ENCODE measurements at regions not wholly inside any gene's neighbourhood (a gene's known extent, or its start where the extent isn't known, plus 50 kb on each side); places are given as distances from the start of the nearest gene placed in this dataset.

- TF ChIP-seq HMGA2 (CRISPR knock-in tag; IDR thresholded peaks at IDR 0.05) = no peak
- TF ChIP-seq SP1 (CRISPR knock-in tag; conservative IDR thresholded peaks at IDR 0.05) = no peak
- TF ChIP-seq USF2 (CRISPR knock-in tag; IDR thresholded peaks at IDR 0.05) = no peak
- TF ChIP-seq ZNF416 (CRISPR knock-in tag; IDR thresholded peaks at IDR 0.05) = no peak
- TF ChIP-seq ATF3 (CRISPR knock-in tag; conservative IDR thresholded peaks at IDR 0.05) = no peak
- H3K36me3 Mint-ChIP-seq = no peaks in the 10 kb centered on the region
- peaks cover 20% of the 10 kb centered on the region for H3K9me3 Mint-ChIP-seq
- no peak for ATAC-seq
- POLR2A ChIA-PET = no interaction called here
- no peak for DNase-seq (ENCODE audit: low spot score)
- no peaks in the 10 kb centered on the region; the same call in 1 of the 2 replicates for H3K27me3 Mint-ChIP-seq (ENCODE audit: low read depth)
- H3K4me3 Mint-ChIP-seq = no peak overlapping the region
- H3K4me1 Mint-ChIP-seq = no peaks in the 10 kb centered on the region
- no peak overlapping the region for H3K27ac Mint-ChIP-seq
- CTCF ChIA-PET = no interaction called here
Observed at GRCh38 chr2:236783417-236784020, 213.9 kb downstream of the ACKR3 start.

- H3K9me3 Mint-ChIP-seq = peaks cover 17% of the 10 kb centered on the region
- ATAC-seq (no peak), DNase-seq (ENCODE audit: low spot score) (no peak)
- TF ChIP-seq MAX (CRISPR knock-in tag; IDR thresholded peaks at IDR 0.05) (no peak), MXD4 (CRISPR knock-in tag; IDR thresholded peaks at IDR 0.05; ENCODE audit: borderline replicate concordance) (no peak), PREB (CRISPR knock-in tag; IDR thresholded peaks at IDR 0.05; ENCODE audit: borderline replicate concordance) (no peak), HMGXB4 (CRISPR knock-in tag; IDR thresholded peaks at IDR 0.05) (no peak), ZNF423 (CRISPR knock-in tag; IDR thresholded peaks at IDR 0.05) (no peak), TP53 (CRISPR knock-in tag; IDR thresholded peaks at IDR 0.05) (no peak), GRHL2 (CRISPR knock-in tag; IDR thresholded peaks at IDR 0.05; ENCODE audit: insufficient replicate concordance, severe bottlenecking) (no peak), JUN (CRISPR knock-in tag; IDR thresholded peaks at IDR 0.05) (no peak), MLX (CRISPR knock-in tag; IDR thresholded peaks at IDR 0.05) (no peak), AR (CRISPR knock-in tag; IDR thresholded peaks at IDR 0.05) (no peak), RORB (CRISPR knock-in tag; IDR thresholded peaks at IDR 0.05) (no peak), IRF2 (CRISPR knock-in tag; IDR thresholded peaks at IDR 0.05; ENCODE audit: borderline replicate concordance, low read depth) (no peak), NFE2L1 (CRISPR knock-in tag; IDR thresholded peaks at IDR 0.05) (no peak), PRDM15 (CRISPR knock-in tag; IDR thresholded peaks at IDR 0.05) (no peak), ZNF396 (CRISPR knock-in tag; IDR thresholded peaks at IDR 0.05; ENCODE audit: borderline replicate concordance) (no peak), ELF4 (CRISPR knock-in tag; IDR thresholded peaks at IDR 0.05; ENCODE audit: low read depth) (no peak), NR2C2 (CRISPR knock-in tag; IDR thresholded peaks at IDR 0.05) (no peak), KAT7 (CRISPR knock-in tag; IDR thresholded peaks at IDR 0.05; ENCODE audit: borderline replicate concordance) (no peak), USF2 (CRISPR knock-in tag; IDR thresholded peaks at IDR 0.05) (no peak)
- H3K27ac Mint-ChIP-seq = no peak overlapping the region
- H3K4me1 Mint-ChIP-seq = peaks cover 4% of the 10 kb centered on the region; the same call in 1 of the 2 replicates
- ChIA-PET POLR2A (no interaction called here), CTCF (no interaction called here)
- no peaks in the 10 kb centered on the region; the same call in 1 of the 2 replicates for H3K27me3 Mint-ChIP-seq (ENCODE audit: low read depth)
- no peak overlapping the region for H3K4me3 Mint-ChIP-seq
- no peaks in the 10 kb centered on the region for H3K36me3 Mint-ChIP-seq
Observed at GRCh38 chr2:236785611-236786057, 216.0 kb downstream of the ACKR3 start.
